BJ (cell line): ENCODE measurements at regions not wholly inside any gene's neighbourhood (a gene's known extent, or its start where the extent isn't known, plus 50 kb on each side); places are given as distances from the start of the nearest gene placed in this dataset.

ENCODE experiments used
- CTCF ChIA-PET: fragments of 350-600 bp; formaldehyde crosslinking; extraction: SDS; loops from one replicate; lab custom pipeline; 2021; ENCODE audit warnings: antibody characterized with exemption, inconsistent platforms; lab: Yijun Ruan, JAX
- POLR2A ChIA-PET: fragments of 300-600 bp; sonication (Branson Sonifier 250); formaldehyde crosslinking; extraction: SDS; loops from one replicate; lab custom pipeline; 2021; ENCODE audit warnings: antibody characterized with exemption; lab: Charles Lee
- DNase-seq: peaks from one replicate; pipeline ENCODE4 v3.0.0-alpha.2; 2011; ENCODE audit warnings: low read depth
- H3K27me3 ChIP-seq: 2 replicates; pipeline ENCODE4 v1.6.0; 2011; ENCODE audit warnings: low read length; ENCODE audit not compliant: control insufficient read depth, insufficient read depth
- H3K36me3 ChIP-seq: 2 replicates; pipeline ENCODE4 v1.5.1; 2011; ENCODE audit warnings: low read length; ENCODE audit not compliant: control insufficient read depth, insufficient read depth
- H3K4me3 ChIP-seq: 2 replicates; pipeline ENCODE4 v1.5.1; 2011; ENCODE audit warnings: low read depth, mild to moderate bottlenecking, control low read depth, low read length
- CTCF ChIP-seq: IDR thresholded peaks from 2 replicates; pipeline ENCODE4 v1.5.1; 2011; ENCODE audit warnings: low read depth, mild to moderate bottlenecking, control low read depth, inconsistent platforms, low read length, moderate library complexity; ENCODE audit not compliant: insufficient read depth

GRCh38 chr21:28832715-28833061 is 160.0 kb downstream of the LTN1 start:
- CTCF ChIA-PET: no interaction called here
- Histone ChIP-seq H3K4me3 (no peak overlapping the region), H3K27me3 (no peaks in the 10 kb centered on the region), H3K36me3 (no peaks in the 10 kb centered on the region)
- DNase-seq: no peak
- TF ChIP-seq CTCF: no peak
- POLR2A ChIA-PET: no interaction called here

- no peaks in the 10 kb centered on the region for H3K36me3 ChIP-seq
- ChIA-PET POLR2A (no interaction called here), CTCF (no interaction called here)
- no peaks in the 10 kb centered on the region for H3K27me3 ChIP-seq
- TF ChIP-seq CTCF: no peak
- no peak for DNase-seq
- H3K4me3 ChIP-seq: no peak overlapping the region
Observed at GRCh38 chr21:28832013-28832714, 160.5 kb downstream of the LTN1 start.

- DNase-seq: no peak
- H3K27me3 ChIP-seq: no peaks in the 10 kb centered on the region
- H3K4me3 ChIP-seq: no peak overlapping the region
- H3K36me3 ChIP-seq: no peaks in the 10 kb centered on the region
- POLR2A ChIA-PET: no interaction called here
- TF ChIP-seq CTCF: no peak
- CTCF ChIA-PET: interaction anchor here (0.8 to 1.4 kb wide), 3 partner anchors 25 to 111 kb away, joined by 3 to 5 read pairs (median 4); no protein-coding TSS in a partner anchor
Observed at GRCh38 chr21:28828981-28829380, 163.7 kb downstream of the LTN1 start.

- H3K36me3 ChIP-seq: no peaks in the 10 kb centered on the region
- no peak for DNase-seq
- no peak overlapping the region for H3K4me3 ChIP-seq
- no peak for TF ChIP-seq CTCF
- H3K27me3 ChIP-seq: no peaks in the 10 kb centered on the region
- POLR2A ChIA-PET: no interaction called here
- CTCF ChIA-PET: interaction anchor here (0.8 to 1.4 kb wide), 3 partner anchors 25 to 112 kb away, joined by 3 to 5 read pairs (median 4); no protein-coding TSS in a partner anchor
Observed at GRCh38 chr21:28828021-28828420, 164.7 kb downstream of the LTN1 start.

GRCh38 chr21:28827422-28827821 is 165.3 kb downstream of the LTN1 start:
- CTCF ChIA-PET: interaction anchor here (0.5 to 1.2 kb wide), 2 partner anchors 29 to 885 kb away, joined by 3 to 4 read pairs; no protein-coding TSS in a partner anchor
- POLR2A ChIA-PET: no interaction called here
- Histone ChIP-seq H3K27me3 (no peaks in the 10 kb centered on the region), H3K4me3 (no peak overlapping the region), H3K36me3 (no peaks in the 10 kb centered on the region)
- no peak for DNase-seq
- no peak for TF ChIP-seq CTCF
